H9 (cell line): ENCODE measurements at regions not wholly inside any gene's neighbourhood (a gene's known extent, or its start where the extent isn't known, plus 50 kb on each side); places are given as distances from the start of the nearest gene placed in this dataset.

ENCODE experiments used
- DNase-seq: peaks from one replicate; pipeline ENCODE4 v3.0.0-alpha.2; 2017
- H2AFZ ChIP-seq: one replicate; pipeline ENCODE4 v1.6.1; 2013; ENCODE audit warnings: mild to moderate bottlenecking, low read length, control low read depth, moderate library complexity
- H2AK5ac ChIP-seq: 2 replicates; pipeline ENCODE4 v1.6.1; 2013; ENCODE audit warnings: low read length, control low read depth, mixed read lengths; ENCODE audit not compliant: insufficient read length
- H2BK120ac ChIP-seq: one replicate; pipeline ENCODE4 v1.6.1; 2013; ENCODE audit warnings: low read depth, mild to moderate bottlenecking, low read length, control low read depth, inconsistent platforms; ENCODE audit not compliant: poor library complexity, severe bottlenecking
- H2BK12ac ChIP-seq: 2 replicates; pipeline ENCODE4 v1.6.1; 2013; ENCODE audit warnings: low read length, control low read depth, mixed read lengths, low read depth; ENCODE audit not compliant: insufficient read length
- H2BK15ac ChIP-seq: 2 replicates; pipeline ENCODE4 v1.6.1; 2013; ENCODE audit warnings: low read depth, low read length, control low read depth
- H2BK20ac ChIP-seq: one replicate; pipeline ENCODE4 v1.6.1; 2013; ENCODE audit warnings: low read depth, mild to moderate bottlenecking, low read length, control low read depth, inconsistent platforms; ENCODE audit not compliant: poor library complexity, severe bottlenecking
- H2BK5ac ChIP-seq: 2 replicates; pipeline ENCODE4 v1.6.1; 2013; ENCODE audit warnings: low read length, control low read depth, mixed read lengths; ENCODE audit not compliant: insufficient read length
- H3K14ac ChIP-seq: 2 replicates; pipeline ENCODE4 v1.6.1; 2013; ENCODE audit warnings: low read length, control low read depth; ENCODE audit not compliant: insufficient read depth
- H3K18ac ChIP-seq: 2 replicates; pipeline ENCODE4 v1.6.1; 2013; ENCODE audit warnings: low read depth, mild to moderate bottlenecking, mixed read lengths, low read length, control low read depth; ENCODE audit not compliant: insufficient read length
- H3K23ac ChIP-seq: 2 replicates; pipeline ENCODE4 v1.6.1; 2013; ENCODE audit warnings: low read length, control low read depth, mixed read lengths, low read depth; ENCODE audit not compliant: insufficient read length
- H3K23me2 ChIP-seq: 2 replicates; pipeline ENCODE4 v1.6.1; 2013; ENCODE audit warnings: low read depth, mild to moderate bottlenecking, mixed read lengths, low read length, control low read depth; ENCODE audit not compliant: insufficient read length, poor library complexity, severe bottlenecking
- H3K27ac ChIP-seq: 2 replicates; pipeline ENCODE4 v1.5.1; 2013; ENCODE audit warnings: low read length, control low read depth, mixed read lengths, low read depth; ENCODE audit not compliant: insufficient read length
- H3K27me3 ChIP-seq: 2 replicates; pipeline ENCODE4 v1.6.1; 2013; ENCODE audit warnings: low read length, control low read depth, inconsistent platforms; ENCODE audit not compliant: insufficient read depth
- H3K4ac ChIP-seq: 2 replicates; pipeline ENCODE4 v1.6.1; 2013; ENCODE audit warnings: low read depth, mild to moderate bottlenecking, control low read depth, inconsistent platforms, low read length, moderate library complexity
- H3K4me1 ChIP-seq: 2 replicates; pipeline ENCODE4 v1.6.1; 2013; ENCODE audit warnings: low read length, control low read depth, inconsistent platforms; ENCODE audit not compliant: insufficient read depth
- H3K4me2 ChIP-seq: 2 replicates; pipeline ENCODE4 v1.6.1; 2013; ENCODE audit warnings: low read length, control low read depth, mixed read lengths; ENCODE audit not compliant: insufficient read length, insufficient read depth
- H3K56ac ChIP-seq: 2 replicates; pipeline ENCODE4 v1.6.1; 2013; ENCODE audit warnings: low read depth, mild to moderate bottlenecking, mixed read lengths, low read length, control low read depth; ENCODE audit not compliant: insufficient read length
- H3K79me1 ChIP-seq: 2 replicates; pipeline ENCODE4 v1.6.1; 2013; ENCODE audit warnings: low read depth, mild to moderate bottlenecking, moderate library complexity, low read length, control low read depth, inconsistent platforms; ENCODE audit not compliant: insufficient read depth, poor library complexity, severe bottlenecking
- H3K79me2 ChIP-seq: 2 replicates; pipeline ENCODE4 v1.6.1; 2013; ENCODE audit warnings: low read length, control low read depth, inconsistent platforms; ENCODE audit not compliant: insufficient read depth
- H3K9ac ChIP-seq: 2 replicates; pipeline ENCODE4 v1.6.1; 2013; ENCODE audit warnings: low read length, control low read depth, mixed read lengths; ENCODE audit not compliant: insufficient read length; ENCODE audit errors: extremely low read depth
- H3K9me3 ChIP-seq: one replicate; pipeline ENCODE4 v1.6.1; 2013; ENCODE audit warnings: low read depth, low read length, inconsistent platforms; ENCODE audit not compliant: control insufficient read depth
- H3T11ph ChIP-seq: one replicate; pipeline ENCODE4 v1.6.1; 2013; ENCODE audit warnings: mild to moderate bottlenecking, low read length, control low read depth, inconsistent platforms
- H4K20me1 ChIP-seq: one replicate; pipeline ENCODE4 v1.6.1; 2013; ENCODE audit not compliant: control insufficient read depth, insufficient read length, insufficient read depth
- H4K5ac ChIP-seq: 2 replicates; pipeline ENCODE4 v1.6.1; 2013; ENCODE audit warnings: low read depth, mild to moderate bottlenecking, mixed read lengths, low read length, control low read depth; ENCODE audit not compliant: insufficient read length
- H4K8ac ChIP-seq: replicated peaks from 2 replicates; pipeline ENCODE4 v1.6.1; 2013; ENCODE audit warnings: low read length, control low read depth, mixed read lengths, low read depth; ENCODE audit not compliant: insufficient read length
- H4K91ac ChIP-seq: 2 replicates; pipeline ENCODE4 v1.6.1; 2013; ENCODE audit warnings: low read depth, mild to moderate bottlenecking, moderate library complexity, mixed read lengths, low read length, control low read depth; ENCODE audit not compliant: insufficient read length
- H3K27ac Mint-ChIP-seq, 3 experiments: 2 replicates in 2 of 3; 3 replicates in 1 of 3; pipeline ENCODE4 v1.8.0; 2020 to 2021; ENCODE audit warnings: mixed read lengths in 3 of 3, mild to moderate bottlenecking in 1 of 3, moderate library complexity in 1 of 3
- H3K27me3 Mint-ChIP-seq: 2 replicates; pipeline ENCODE4 v1.8.0; 2021; ENCODE audit warnings: low read depth, mild to moderate bottlenecking, moderate library complexity, mixed read lengths
- H3K36me3 Mint-ChIP-seq, 3 experiments: 2 replicates in 2 of 3; 3 replicates in 1 of 3; pipeline ENCODE4 v1.8.0; 2020 to 2021; ENCODE audit warnings: low read depth in 3 of 3, mixed read lengths in 3 of 3; ENCODE audit not compliant: insufficient read depth in 1 of 3
- H3K4me1 Mint-ChIP-seq, 2 experiments: 2 replicates each; pipeline ENCODE4 v1.8.0; 2020; ENCODE audit warnings: mixed read lengths in 2 of 2
- H3K4me3 Mint-ChIP-seq, 2 experiments: 2 replicates in 1 of 2; 3 replicates in 1 of 2; pipeline ENCODE4 v1.8.0; 2020 to 2021; ENCODE audit warnings: mild to moderate bottlenecking in 2 of 2, mixed read lengths in 2 of 2, moderate library complexity in 1 of 2
- H3K9me3 Mint-ChIP-seq, 2 experiments: 2 replicates in 1 of 2; 3 replicates in 1 of 2; pipeline ENCODE4 v1.8.0; 2020; ENCODE audit warnings: mild to moderate bottlenecking in 2 of 2, mixed read lengths in 2 of 2, moderate library complexity in 1 of 2
- TF ChIP-seq, protein P1 (sequence below): fragments of 200-600 bp; sonication (generic); conservative IDR thresholded peaks from 3 replicates; pipeline ENCODE4 v1.8.0; 2021; ENCODE audit warnings: antibody characterized with exemption, mild to moderate bottlenecking

DNA sequence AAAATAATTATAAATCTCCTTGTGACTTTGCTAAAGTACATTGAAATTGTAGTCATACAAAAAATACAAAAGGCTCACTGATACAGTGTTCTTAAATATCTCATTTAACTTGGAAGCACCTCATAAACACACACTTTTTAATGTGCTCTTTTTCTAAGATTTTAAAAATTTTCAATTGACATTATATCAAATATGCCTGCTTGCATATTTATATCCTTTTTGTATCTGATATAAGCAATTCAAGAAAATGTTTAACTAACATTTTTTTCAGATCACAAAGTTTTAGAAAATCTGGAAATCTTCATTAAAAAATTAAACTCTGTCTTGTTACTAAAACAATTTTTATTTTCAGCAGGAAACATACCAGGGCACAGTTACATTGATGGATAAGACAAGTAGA lies 661.5 kb downstream of the REEP3 start:
- no peak for DNase-seq
- H2BK15ac ChIP-seq, result no peak overlapping the region
- TF ChIP-seq, protein P1, sequence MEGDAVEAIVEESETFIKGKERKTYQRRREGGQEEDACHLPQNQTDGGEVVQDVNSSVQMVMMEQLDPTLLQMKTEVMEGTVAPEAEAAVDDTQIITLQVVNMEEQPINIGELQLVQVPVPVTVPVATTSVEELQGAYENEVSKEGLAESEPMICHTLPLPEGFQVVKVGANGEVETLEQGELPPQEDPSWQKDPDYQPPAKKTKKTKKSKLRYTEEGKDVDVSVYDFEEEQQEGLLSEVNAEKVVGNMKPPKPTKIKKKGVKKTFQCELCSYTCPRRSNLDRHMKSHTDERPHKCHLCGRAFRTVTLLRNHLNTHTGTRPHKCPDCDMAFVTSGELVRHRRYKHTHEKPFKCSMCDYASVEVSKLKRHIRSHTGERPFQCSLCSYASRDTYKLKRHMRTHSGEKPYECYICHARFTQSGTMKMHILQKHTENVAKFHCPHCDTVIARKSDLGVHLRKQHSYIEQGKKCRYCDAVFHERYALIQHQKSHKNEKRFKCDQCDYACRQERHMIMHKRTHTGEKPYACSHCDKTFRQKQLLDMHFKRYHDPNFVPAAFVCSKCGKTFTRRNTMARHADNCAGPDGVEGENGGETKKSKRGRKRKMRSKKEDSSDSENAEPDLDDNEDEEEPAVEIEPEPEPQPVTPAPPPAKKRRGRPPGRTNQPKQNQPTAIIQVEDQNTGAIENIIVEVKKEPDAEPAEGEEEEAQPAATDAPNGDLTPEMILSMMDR, result no peak
- no peak overlapping the region for H2BK12ac ChIP-seq
- no peak overlapping the region for H2BK20ac ChIP-seq
- H3K18ac ChIP-seq, result no peak overlapping the region
- H3K4me1 ChIP-seq, result no peaks in the 10 kb centered on the region; the same call in 1 of the 2 replicates
- no peaks in the 10 kb centered on the region for H3K27me3 ChIP-seq
- Mint-ChIP-seq H3K4me1 (peaks cover 4 to 5% of the 10 kb centered on the region in 2 experiments; a peak in 2 of 4 replicates), H3K27ac (no peak overlapping the region), H3K27me3 (no peaks in the 10 kb centered on the region), H3K9me3 (no peaks in the 10 kb centered on the region; a peak in 1 of 5 replicates), H3K4me3 (no peak overlapping the region), H3K36me3 (no peaks in the 10 kb centered on the region)
- H3K23me2 ChIP-seq, result no peaks in the 10 kb centered on the region
- H3K4ac ChIP-seq, result no peak overlapping the region
- no peak overlapping the region for H2AFZ ChIP-seq
- no peak overlapping the region for H4K91ac ChIP-seq
- H3K23ac ChIP-seq, result no peak overlapping the region
- no peak overlapping the region for H4K8ac ChIP-seq
- H3K27ac ChIP-seq, result no peak overlapping the region
- H3K9ac ChIP-seq, result no peak overlapping the region
- no peak overlapping the region for H3K56ac ChIP-seq
- no peaks in the 10 kb centered on the region for H4K20me1 ChIP-seq
- H4K5ac ChIP-seq, result no peak overlapping the region
- H3K4me2 ChIP-seq, result no peak overlapping the region
- H3T11ph ChIP-seq, result no peak overlapping the region
- no peak overlapping the region for H2BK120ac ChIP-seq
- H3K79me2 ChIP-seq, result no peaks in the 10 kb centered on the region
- H3K79me1 ChIP-seq, result no peaks in the 10 kb centered on the region
- H3K14ac ChIP-seq, result no peak overlapping the region
- no peak overlapping the region for H2AK5ac ChIP-seq
- no peaks in the 10 kb centered on the region for H3K9me3 ChIP-seq
- no peak overlapping the region for H2BK5ac ChIP-seq
